GM12878 (cell line): ENCODE measurements at regions not wholly inside any gene's neighbourhood (a gene's known extent, or its start where the extent isn't known, plus 50 kb on each side); places are given as distances from the start of the nearest gene placed in this dataset.

Experiments used
- ATAC-seq: fragments of 200-7000 bp; cut with Tn5 transposase; 3 replicates; pipeline ENCODE4 v1.9.1; 2020; ENCODE audit warnings: mild to moderate bottlenecking, moderate library complexity
- BruUV-seq: library from RNA; stranded (reverse); fragments of 400-500 nt; replicated peaks from 2 replicates; lab custom pipeline; 2021; lab: Mats Ljungman, UMichigan
- CTCF ChIA-PET: fragments of 300-600 bp; sonication (Branson Sonifier 250); formaldehyde crosslinking; extraction: SDS; loops from one replicate; lab custom pipeline; 2021; ENCODE audit warnings: inconsistent platforms; lab: Yijun Ruan, JAX
- POLR2A ChIA-PET: fragments of 350-600 bp; formaldehyde crosslinking; extraction: SDS; loops from one replicate; lab custom pipeline; 2021; ENCODE audit warnings: inconsistent platforms; lab: Charles Lee
- RAD21 ChIA-PET: fragments of 300-600 bp; sonication (Branson Sonifier 250); formaldehyde crosslinking; loops from one replicate; lab custom pipeline; 2023; ENCODE audit warnings: antibody characterized with exemption; ENCODE audit not compliant: unreplicated experiment; lab: Charles Lee
- SMC1A ChIA-PET: fragments of 300-600 bp; sonication (Branson Sonifier 250); formaldehyde crosslinking; loops from one replicate; lab custom pipeline; 2023; ENCODE audit not compliant: unreplicated experiment, uncharacterized antibody; lab: Charles Lee
- DNase-seq: peaks from one replicate; pipeline ENCODE4 v3.0.0-alpha.2; 2011; ENCODE audit warnings: low read depth, low spot score
- FAIRE-seq: peaks from 3 replicates; lab custom pipeline; 2011; peaks lifted over from hg19 to GRCh38; lab: Jason Lieb, UNC
- H2AFZ ChIP-seq: 2 replicates; pipeline ENCODE4 v1.6.0; 2011; ENCODE audit warnings: low read depth, low read length, control low read depth; ENCODE audit not compliant: control insufficient read depth
- H3K27ac ChIP-seq: 2 replicates; pipeline ENCODE4 v1.5.1; 2011; ENCODE audit warnings: control low read depth; ENCODE audit not compliant: control insufficient read depth, insufficient read depth
- H3K27me3 ChIP-seq, 2 experiments: replicated peaks in 1 of 2; 2 replicates each; pipeline versions ENCODE4 v1.6.0 to v1.6.1; 2011; ENCODE audit warnings: low read length in 1 of 2; ENCODE audit not compliant: control insufficient read depth in 2 of 2, insufficient read depth in 2 of 2
- H3K36me3 ChIP-seq, 2 experiments: 2 replicates each; pipeline ENCODE4 v1.5.1; 2011; ENCODE audit warnings: low read length in 1 of 2; ENCODE audit not compliant: control insufficient read depth in 2 of 2, insufficient read depth in 2 of 2
- H3K4me1 ChIP-seq: 2 replicates; pipeline ENCODE4 v1.6.1; 2011; ENCODE audit warnings: mild to moderate bottlenecking, low read length, moderate library complexity, mixed read lengths; ENCODE audit not compliant: control insufficient read depth, insufficient read depth
- H3K4me2 ChIP-seq: 2 replicates; pipeline ENCODE4 v1.6.0; 2011; ENCODE audit warnings: control low read depth; ENCODE audit not compliant: control insufficient read depth, insufficient read depth
- H3K4me3 ChIP-seq: fragments of 200-600 bp; sonication (generic); 2 replicates; pipeline ENCODE4 v1.5.1; 2016
- H3K79me2 ChIP-seq: 2 replicates; pipeline ENCODE4 v1.6.0; 2011; ENCODE audit warnings: low read length; ENCODE audit not compliant: control insufficient read depth, insufficient read depth
- H3K9ac ChIP-seq: 2 replicates; pipeline ENCODE4 v1.8.0; 2011; ENCODE audit warnings: low read length, control low read depth, mixed read lengths; ENCODE audit not compliant: control insufficient read depth, insufficient read depth
- H3K9me3 ChIP-seq: replicated peaks from 3 replicates; pipeline ENCODE4 v1.5.1; 2011; ENCODE audit warnings: mild to moderate bottlenecking, low read length; ENCODE audit not compliant: control insufficient read depth, insufficient read depth
- H4K20me1 ChIP-seq: 2 replicates; pipeline ENCODE4 v1.6.0; 2011; ENCODE audit not compliant: control insufficient read depth, insufficient read depth
- ASH2L ChIP-seq: fragments of 300-600, 200-600 bp; sonication (generic); IDR thresholded peaks from 2 replicates; pipeline ENCODE4 v1.6.1; 2017; ENCODE audit warnings: low read depth, mild to moderate bottlenecking, borderline replicate concordance
- BRCA1 ChIP-seq: IDR thresholded peaks from 2 replicates; pipeline ENCODE4 v1.6.1; 2011; ENCODE audit warnings: low read depth, low read length, improper control_type of control experiment
- CEBPB ChIP-seq, 2 experiments: fragments of 150-350 bp in 1 of 2; IDR thresholded peaks; 2 replicates each; pipeline ENCODE4 v1.6.1; 2012 to 2014; ENCODE audit warnings: low read depth in 2 of 2, low read length in 2 of 2, borderline replicate concordance in 1 of 2, inconsistent platforms in 1 of 2
- HDAC6 ChIP-seq: fragments of 200-600 bp; sonication (generic); IDR thresholded peaks from one replicate; pipeline ENCODE4 v1.8.0; 2017; ENCODE audit warnings: antibody characterized with exemption; ENCODE audit not compliant: unreplicated experiment
- HSF1 ChIP-seq: fragments of 150-350 bp; IDR thresholded peaks from 2 replicates; pipeline ENCODE4 v1.6.1; 2014; ENCODE audit warnings: mild to moderate bottlenecking, low read depth, low read length
- JUNB ChIP-seq: IDR thresholded peaks from 2 replicates; pipeline ENCODE4 v1.6.1; 2016; ENCODE audit warnings: antibody characterized with exemption, mild to moderate bottlenecking
- LARP7 ChIP-seq: fragments of 450-650 bp; IDR thresholded peaks from 2 replicates; pipeline ENCODE4 v1.6.1; 2017; ENCODE audit warnings: mild to moderate bottlenecking
- MEF2B ChIP-seq: fragments of 450-650 bp; IDR thresholded peaks from 2 replicates; pipeline ENCODE4 v1.6.1; 2018; ENCODE audit warnings: mild to moderate bottlenecking, moderate library complexity; ENCODE audit not compliant: partially characterized antibody, poor library complexity, severe bottlenecking
- MYB ChIP-seq: fragments of 150-350 bp; IDR thresholded peaks from 2 replicates; pipeline ENCODE4 v1.6.1; 2014; ENCODE audit warnings: mild to moderate bottlenecking, low read depth, low read length, borderline replicate concordance
- MYC ChIP-seq: IDR thresholded peaks from 2 replicates; pipeline ENCODE4 v1.6.1; 2011; ENCODE audit warnings: mild to moderate bottlenecking, low read length, moderate library complexity, inconsistent platforms; ENCODE audit not compliant: insufficient read depth, insufficient replicate concordance, insufficient read length, severe bottlenecking
- NFIC ChIP-seq: IDR thresholded peaks from 2 replicates; pipeline ENCODE4 v1.6.1; 2012; ENCODE audit warnings: low read depth, mild to moderate bottlenecking, inconsistent platforms, low read length, moderate library complexity
- PRDM15 ChIP-seq: fragments of 450-650 bp; formaldehyde crosslinking; IDR thresholded peaks from 2 replicates; pipeline ENCODE4 v1.4.0; 2020; ENCODE audit warnings: mild to moderate bottlenecking, moderate library complexity
- RCOR1 ChIP-seq: conservative IDR thresholded peaks from 2 replicates; pipeline ENCODE4 v1.6.1; 2012; ENCODE audit warnings: low read depth, low read length, improper control_type of control experiment
- SKIL ChIP-seq: fragments of 450-650 bp; IDR thresholded peaks from 2 replicates; pipeline ENCODE4 v1.6.1; 2017; ENCODE audit warnings: mild to moderate bottlenecking, low read depth, inconsistent platforms; ENCODE audit not compliant: poor library complexity, severe bottlenecking
- STAT3 ChIP-seq: IDR thresholded peaks from 2 replicates; pipeline ENCODE4 v1.6.1; 2011; ENCODE audit warnings: low read depth, low read length, improper control_type of control experiment
- SUPT20H ChIP-seq: IDR thresholded peaks from 2 replicates; pipeline ENCODE4 v1.6.1; 2011; ENCODE audit warnings: low read depth, mild to moderate bottlenecking, low read length, moderate library complexity, borderline replicate concordance; ENCODE audit not compliant: control insufficient read depth
- TCF3 ChIP-seq: IDR thresholded peaks from 2 replicates; pipeline ENCODE4 v1.6.1; 2012; ENCODE audit warnings: low read depth, mild to moderate bottlenecking, low read length, borderline replicate concordance; ENCODE audit not compliant: insufficient read depth
- ZBED1 ChIP-seq: IDR thresholded peaks from 2 replicates; pipeline ENCODE4 v1.6.1; 2016; ENCODE audit warnings: borderline replicate concordance
- WGBS: methylation state at CpG from one replicate; pipeline ENCODE4 v1.1.6; 2016; ENCODE audit warnings: low lambda C conversion rate; ENCODE audit not compliant: insufficient replicate concordance, insufficient coverage; ENCODE audit errors: missing lambda C conversion rate; 5-methylcytosine and 5-hydroxymethylcytosine counted together
- in situ Hi-C: fragments of 300-500 bp; cut with MboI; formaldehyde crosslinking; loops from 9 replicates; pipeline ENCODE4 v1.14.3; 2018; ENCODE audit warnings: mixed read lengths
- intact Hi-C: fragments of 100-400 bp; cut with micrococcal nuclease; formaldehyde crosslinking; loops from one replicate; pipeline ENCODE4 v1.14.2; 2022; ENCODE audit not compliant: unreplicated experiment

GRCh38 chr10:113236998-113237397, 287.0 kb downstream of the TCF7L2 start:
- BruUV-seq, result no TSS peak
- intact Hi-C loops, result no loop called here
- in situ Hi-C loops, result no loop called here
- no peaks in the 10 kb centered on the region for H3K79me2 ChIP-seq
- H3K36me3 ChIP-seq, result no peaks in the 10 kb centered on the region
- ATAC-seq (no peak), FAIRE-seq (no peak), DNase-seq (no peak)
- no peak overlapping the region for H3K27ac ChIP-seq
- H2AFZ ChIP-seq, result no peak overlapping the region
- no peak overlapping the region for H3K9ac ChIP-seq
- CTCF ChIA-PET, result interaction anchor here (0.6 kb wide), 1 partner anchor 26 kb away, joined by 3 read pairs; no protein-coding TSS in a partner anchor
- WGBS, result 51% methylated on average over 5 of the region's 5 CpGs
- H4K20me1 ChIP-seq, result no peaks in the 10 kb centered on the region
- POLR2A ChIA-PET, result no interaction called here
- H3K4me2 ChIP-seq, result no peak overlapping the region
- H3K27me3 ChIP-seq, result no peaks in the 10 kb centered on the region
- no peaks in the 10 kb centered on the region for H3K9me3 ChIP-seq
- SMC1A ChIA-PET, result no interaction called here
- RAD21 ChIA-PET, result interaction anchor here (0.7 kb wide), 1 partner anchor 811 kb away, joined by 4 read pairs; no protein-coding TSS in a partner anchor
- no peaks in the 10 kb centered on the region for H3K4me1 ChIP-seq
- TF ChIP-seq ASH2L (no peak), SKIL (no peak), PRDM15 (CRISPR knock-in tag) (no peak), NFIC (no peak), MYB (no peak), STAT3 (no peak), CEBPB (IDR thresholded peaks at IDR 0.05; ENCODE audit: borderline replicate concordance in 1 of 2, low read depth in 2 of 2, low read length in 2 of 2) (no peak), RCOR1 (no peak), BRCA1 (no peak), HDAC6 (no peak), SUPT20H (no peak), JUNB (no peak), TCF3 (no peak), MYC (no peak), HSF1 (no peak), MEF2B (no peak), LARP7 (no peak), ZBED1 (no peak)
- H3K4me3 ChIP-seq, result no peak overlapping the region
